HG02763 (cell line): ENCODE measurements at regions not wholly inside any gene's neighbourhood (a gene's known extent, or its start where the extent isn't known, plus 50 kb on each side); places are given as distances from the start of the nearest gene placed in this dataset.
"Not testable (repeated sequence)": the region's sequence is repeated elsewhere in the genome, so short reads cannot be mapped to it uniquely, and the experiment has no call there.

ENCODE experiments used
- ATAC-seq: cut with Tn5 transposase; IDR thresholded peaks from one replicate; pipeline ENCODE4 v1.9.1; 2021; ENCODE audit warnings: mild to moderate bottlenecking, moderate library complexity; ENCODE audit not compliant: unreplicated experiment

DNA sequence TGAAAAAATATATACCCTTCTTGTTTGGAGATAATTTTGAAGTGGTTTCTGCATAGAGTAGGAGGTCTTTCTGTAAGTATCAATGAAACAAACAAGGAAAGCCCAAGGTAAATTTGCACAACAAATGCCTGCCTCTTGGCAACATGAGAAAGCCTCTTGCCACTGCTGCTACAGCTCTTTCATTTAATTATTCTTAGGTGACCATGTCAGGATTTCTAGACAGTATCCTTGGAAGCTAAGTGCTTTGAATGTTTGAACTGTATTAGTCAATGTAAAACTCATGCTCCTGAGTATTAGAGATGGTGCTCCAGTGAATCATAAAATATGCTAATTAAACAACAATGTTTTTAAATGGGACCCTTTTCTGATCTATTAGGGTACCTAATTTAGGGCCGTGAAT, 81.2 kb upstream of the ITGB1 start:
- ATAC-seq, result no peak

GRCh38 chr10:33038672-33039071, 80.6 kb upstream of the ITGB1 start:
- ATAC-seq, result no peak

- ATAC-seq, result no peak
Measured at GRCh38 chr10:33037726-33038125, 79.7 kb upstream of the ITGB1 start.

GRCh38 chr10:33036670-33037069, 78.6 kb upstream of the ITGB1 start:
- no peak for ATAC-seq

DNA sequence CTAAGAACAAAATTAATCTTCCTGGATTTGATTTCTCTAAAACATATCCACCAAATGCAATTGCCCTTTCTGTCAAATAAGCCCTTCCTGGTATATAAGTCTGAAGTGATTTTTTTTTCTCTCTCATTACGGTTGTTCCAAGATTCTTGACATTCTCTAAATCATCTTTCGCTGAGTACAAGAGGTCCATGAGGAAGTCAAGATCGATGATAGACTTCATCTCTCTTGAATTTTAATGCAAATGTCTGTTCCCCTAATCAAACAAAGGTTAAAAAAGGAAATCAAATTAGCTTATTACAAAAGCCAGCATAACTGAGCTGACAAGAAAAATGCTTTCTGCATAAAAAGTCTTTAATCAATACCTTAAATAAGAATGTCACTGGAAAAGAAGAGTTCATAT, 77.4 kb upstream of the ITGB1 start:
- ATAC-seq, result no peak

DNA sequence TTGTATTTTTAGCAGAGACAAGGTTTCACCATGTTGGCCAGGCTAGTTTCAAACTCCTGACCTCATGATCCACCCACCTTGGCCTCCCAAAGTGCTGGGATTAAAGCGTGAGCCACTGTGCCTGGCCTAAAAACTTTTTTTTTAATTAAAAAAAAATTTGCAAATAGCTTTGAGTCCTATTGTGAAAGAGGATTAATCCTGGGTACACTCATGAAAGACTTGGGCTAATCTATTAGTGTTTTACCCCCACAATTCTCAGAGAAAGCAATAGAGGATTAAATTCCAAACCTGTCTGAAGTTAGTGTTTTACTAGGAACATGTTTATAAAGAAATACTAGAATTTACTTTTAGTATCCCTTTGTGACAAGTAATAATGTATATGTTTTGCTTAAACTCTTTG, 76.9 kb upstream of the ITGB1 start:
- ATAC-seq, result no peak

- ATAC-seq, result no peak
Measured at GRCh38 chr10:33032654-33033151, 74.7 kb upstream of the ITGB1 start.

- ATAC-seq, result no peak
Measured at GRCh38 chr10:33031815-33032653, 74.0 kb upstream of the ITGB1 start.

DNA sequence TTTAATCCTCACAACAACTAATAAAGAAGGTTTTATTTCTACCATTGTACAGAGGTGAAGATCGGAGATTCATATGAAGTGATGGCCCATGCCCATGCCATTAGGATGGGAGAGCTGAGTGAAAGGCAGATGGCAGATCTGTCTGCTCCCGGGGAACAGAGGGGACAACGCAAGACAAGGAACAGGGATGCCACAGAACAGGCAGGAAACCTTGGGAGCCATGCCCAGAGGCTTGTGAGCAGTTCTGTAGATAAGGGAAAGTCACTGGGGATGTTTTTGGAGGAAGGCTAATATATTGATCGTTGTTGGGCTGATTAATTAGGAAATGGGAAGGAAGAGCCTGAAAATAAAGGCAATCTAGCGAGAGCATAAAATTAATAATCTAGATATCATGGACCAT, 73.1 kb upstream of the ITGB1 start:
- no peak for ATAC-seq

DNA sequence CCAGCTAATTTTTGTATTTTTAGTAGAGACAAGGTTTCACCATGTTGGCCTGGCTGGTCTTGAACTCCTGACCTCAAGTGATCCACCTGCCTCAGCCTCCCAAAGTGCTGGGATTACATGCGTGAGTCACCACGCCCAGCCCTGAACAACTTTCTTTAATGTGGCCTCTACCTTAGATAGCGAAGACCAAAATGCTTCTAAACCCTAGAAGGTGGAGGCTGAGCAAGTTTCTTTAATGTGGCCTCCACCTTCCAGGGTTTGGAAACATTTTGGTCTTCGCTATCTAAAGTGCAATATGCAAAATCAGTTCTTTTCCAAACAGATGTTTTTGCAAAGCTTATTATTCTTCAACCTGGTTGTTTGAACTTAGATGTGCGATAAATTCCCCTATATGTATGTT, 70.5 kb upstream of the ITGB1 start:
- ATAC-seq, result not testable (repeated sequence)

DNA sequence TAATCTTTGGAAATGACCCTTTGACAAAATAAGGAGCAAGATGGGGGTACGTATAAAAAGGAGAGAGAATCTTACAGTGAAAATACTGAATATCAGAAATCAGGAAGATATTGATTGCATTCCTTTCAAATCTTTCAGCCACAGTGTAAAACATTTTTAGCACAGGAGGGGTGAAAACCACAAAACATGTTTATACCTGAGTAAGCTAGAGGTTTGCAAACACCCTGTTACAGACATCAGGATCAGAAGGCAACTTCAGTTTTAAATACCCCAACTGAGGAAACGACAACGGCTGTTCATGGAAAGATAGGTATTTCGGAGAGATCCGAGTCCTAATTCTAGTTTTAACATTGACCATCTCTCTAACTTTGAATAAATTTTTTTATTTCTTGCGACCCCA, 69.1 kb upstream of the ITGB1 start:
- no peak for ATAC-seq

DNA sequence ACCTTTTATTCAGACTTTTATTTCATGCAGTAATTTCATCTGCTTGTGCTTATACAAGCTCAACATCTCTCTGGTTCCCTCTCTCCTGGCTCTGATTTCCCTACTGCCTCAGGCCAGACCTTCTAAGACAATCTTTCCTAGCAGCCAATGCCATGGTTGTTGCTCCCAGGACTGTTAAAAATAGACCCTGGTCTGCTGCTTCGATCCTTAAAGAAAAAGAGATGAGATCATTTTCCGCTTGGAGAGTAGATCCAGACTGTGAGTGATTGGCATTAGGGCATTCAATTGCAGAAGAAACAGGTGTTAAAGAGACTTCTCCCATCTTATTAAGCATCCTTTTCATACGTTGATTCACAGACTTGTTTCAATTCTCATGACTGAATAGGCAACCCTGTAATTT, 68.4 kb upstream of the ITGB1 start:
- ATAC-seq, result no peak

GRCh38 chr10:33025910-33026309, 67.9 kb upstream of the ITGB1 start:
- no peak for ATAC-seq

GRCh38 chr10:33025039-33025438, 67.0 kb upstream of the ITGB1 start:
- ATAC-seq, result no peak

DNA sequence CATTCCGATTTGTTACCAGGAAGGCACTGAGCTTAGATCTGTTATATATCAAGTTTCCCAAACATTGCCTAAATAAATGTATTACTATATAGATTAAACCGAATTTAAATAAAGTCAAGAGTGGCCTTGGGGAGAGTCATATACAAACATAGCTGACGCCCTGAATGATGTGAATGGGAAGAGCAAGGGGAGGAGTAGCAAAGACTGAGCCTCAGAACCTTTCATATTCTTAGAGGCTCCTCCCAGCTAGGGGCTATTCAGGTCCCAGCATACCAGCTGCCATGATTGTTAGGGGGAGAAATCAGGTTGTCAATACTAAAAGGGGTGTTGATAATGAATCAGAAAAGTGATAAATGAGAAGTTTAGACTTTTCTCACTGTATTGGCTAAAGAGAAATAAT, 64.7 kb upstream of the ITGB1 start:
- no peak for ATAC-seq

GRCh38 chr10:33022090-33022489, 64.1 kb upstream of the ITGB1 start:
- no peak for ATAC-seq

DNA sequence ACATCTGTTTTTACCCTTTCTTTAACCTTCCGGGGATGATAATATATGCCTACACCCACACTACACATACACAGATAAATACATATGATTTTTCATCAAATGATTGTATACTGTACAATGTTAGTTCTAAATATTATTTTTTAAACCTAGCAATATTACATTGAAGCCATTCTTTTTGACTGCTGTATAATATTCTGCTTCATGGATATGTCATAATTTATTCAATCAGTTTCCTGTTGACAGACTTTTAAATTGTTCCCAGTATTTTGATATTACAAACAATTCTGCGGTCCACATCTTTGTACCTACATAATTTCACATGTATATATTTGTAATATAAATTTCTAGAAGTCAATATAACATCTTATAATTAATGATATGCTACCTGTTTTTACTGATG, 59.0 kb upstream of the ITGB1 start:
- no peak for ATAC-seq

- no peak for ATAC-seq
Measured at GRCh38 chr10:33015761-33016547, 57.9 kb upstream of the ITGB1 start.

GRCh38 chr10:33013331-33013730, 55.3 kb upstream of the ITGB1 start:
- ATAC-seq, result not testable (repeated sequence)

DNA sequence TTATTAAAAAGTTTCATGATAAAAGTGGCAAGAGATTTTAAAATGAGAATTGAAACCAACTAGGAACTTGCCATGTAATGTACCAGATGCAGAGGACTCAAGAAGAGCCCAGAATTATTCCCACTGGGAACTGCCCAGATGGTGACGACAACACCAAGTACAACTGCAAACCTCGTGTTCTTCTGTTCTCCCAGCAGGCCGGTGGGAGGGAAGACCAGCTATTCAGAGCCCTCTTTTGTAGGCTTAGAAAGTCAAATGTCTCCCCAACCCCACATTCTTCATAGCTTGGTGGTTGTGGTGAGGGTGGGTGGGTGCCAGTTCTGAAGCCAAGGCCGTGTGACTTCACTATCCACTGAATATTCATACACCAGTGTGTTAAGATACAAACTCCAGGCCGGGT, 54.3 kb upstream of the ITGB1 start:
- no peak for ATAC-seq

DNA sequence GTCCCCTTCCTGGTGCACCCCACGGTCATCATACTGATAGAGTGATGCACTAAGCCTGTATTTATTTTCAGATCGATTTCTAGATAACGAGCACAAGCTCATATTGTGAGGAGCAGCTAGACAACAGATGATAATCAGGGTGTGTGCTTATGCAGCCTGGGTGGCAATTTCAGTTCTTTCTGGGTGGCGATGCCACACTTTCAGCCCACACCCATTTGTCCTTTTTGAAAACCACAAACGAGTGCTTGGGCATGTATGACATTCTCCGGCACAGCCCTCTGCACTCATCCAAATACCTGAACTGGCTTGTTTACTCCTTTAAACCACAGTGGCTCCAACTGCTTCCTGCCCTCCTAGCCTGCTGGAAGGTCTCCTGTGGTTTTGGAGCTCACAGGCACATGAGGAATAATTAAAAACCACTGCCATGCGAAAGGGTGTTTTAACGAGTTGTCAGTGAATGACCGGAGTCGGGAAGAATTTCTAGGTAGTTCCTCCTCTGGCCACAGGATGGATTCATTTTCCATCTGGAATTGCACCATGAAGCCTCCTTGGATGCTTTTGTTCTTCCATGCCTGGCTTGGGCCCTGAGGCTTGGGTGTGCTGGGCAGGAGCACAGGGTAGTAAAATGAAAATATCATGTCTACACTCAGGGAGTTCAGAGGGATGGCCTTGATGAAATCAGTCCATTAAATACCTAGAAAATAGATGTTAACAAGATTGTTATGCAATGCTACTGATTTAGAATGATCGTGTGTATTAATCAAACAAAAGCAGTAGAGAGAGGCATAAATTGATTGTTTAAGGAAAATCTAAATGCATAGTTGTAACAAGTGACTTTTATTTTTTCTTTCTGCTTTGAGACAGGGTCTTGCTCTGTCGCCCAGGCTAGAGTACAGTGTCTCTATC, 52.4 kb upstream of the ITGB1 start:
- no peak for ATAC-seq
